HK-2 (cell line): ENCODE measurements at regions not wholly inside any gene's neighbourhood (a gene's known extent, or its start where the extent isn't known, plus 50 kb on each side); places are given as distances from the start of the nearest gene placed in this dataset.

Source experiments
- DNase-seq: peaks from one replicate; pipeline ENCODE4 v3.0.0-alpha.2; 2018; ENCODE audit not compliant: unreplicated experiment

DNA sequence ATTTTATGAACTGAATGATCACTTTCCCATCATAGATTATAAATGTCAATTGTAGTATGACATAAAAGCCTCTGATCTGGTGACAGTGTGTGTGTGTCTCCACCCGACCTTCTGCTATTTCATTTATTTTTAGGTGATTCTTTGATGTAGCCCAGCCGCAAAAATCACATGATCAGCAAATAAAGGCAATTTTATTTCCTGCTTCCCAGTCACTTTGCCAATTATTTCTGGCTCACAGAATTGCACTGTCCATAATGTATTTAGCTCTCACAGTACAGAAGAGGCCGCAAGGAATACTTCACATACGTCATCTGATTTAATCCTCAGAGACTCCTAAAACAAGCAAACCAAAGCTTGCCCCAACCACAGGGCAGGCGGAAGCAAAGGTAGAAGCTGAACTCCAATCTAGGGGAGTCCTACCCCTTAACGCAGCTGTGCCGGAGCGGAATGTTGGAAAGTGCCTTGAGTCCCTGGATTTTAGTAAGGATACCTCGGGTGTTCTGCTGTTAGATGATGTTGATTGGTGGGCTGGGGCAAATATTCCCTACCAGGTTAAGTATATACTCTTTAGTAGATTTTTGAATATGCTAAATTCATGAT, 384.0 kb upstream of the IRX4 start:
- no peak for DNase-seq

DNA sequence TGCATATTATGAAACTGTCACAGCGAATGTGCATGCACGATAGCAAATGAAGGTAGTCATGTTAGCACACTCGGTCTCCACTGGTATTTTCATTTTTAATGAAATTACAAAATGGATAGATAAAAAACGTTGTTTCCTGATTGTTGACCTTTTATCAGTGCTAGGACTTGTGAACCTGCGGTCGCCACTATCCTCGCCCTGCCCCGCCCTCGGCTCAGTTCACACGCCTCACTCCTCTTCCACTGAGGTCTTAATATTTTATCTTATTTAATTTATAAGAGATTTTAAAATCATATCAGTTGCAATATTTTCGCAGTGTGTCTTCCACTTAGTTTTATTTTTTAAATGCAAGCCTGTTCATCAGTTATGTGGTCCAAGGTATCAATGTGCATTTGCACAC, 382.6 kb upstream of the IRX4 start:
- DNase-seq = no peak

DNA sequence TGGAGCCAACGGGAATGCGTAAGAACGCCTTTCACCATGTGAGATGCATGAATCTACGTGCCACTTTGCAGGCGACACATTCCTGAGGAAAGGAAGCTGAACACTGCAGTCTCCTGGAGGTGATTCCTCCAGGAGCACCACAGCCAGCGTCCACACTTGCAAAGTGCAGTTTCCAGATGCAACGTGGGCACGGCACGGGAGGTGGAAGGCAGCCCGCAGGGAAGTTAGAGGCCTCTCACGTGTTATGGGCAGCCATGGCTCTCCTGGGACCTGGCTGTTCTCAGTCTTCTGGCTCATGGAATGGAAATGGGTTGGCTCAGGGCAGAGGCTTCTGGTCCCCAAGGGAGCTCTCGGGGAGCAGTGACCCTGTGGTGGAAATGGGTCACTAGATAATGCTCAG, 381.0 kb upstream of the IRX4 start:
- DNase-seq = no peak

DNA sequence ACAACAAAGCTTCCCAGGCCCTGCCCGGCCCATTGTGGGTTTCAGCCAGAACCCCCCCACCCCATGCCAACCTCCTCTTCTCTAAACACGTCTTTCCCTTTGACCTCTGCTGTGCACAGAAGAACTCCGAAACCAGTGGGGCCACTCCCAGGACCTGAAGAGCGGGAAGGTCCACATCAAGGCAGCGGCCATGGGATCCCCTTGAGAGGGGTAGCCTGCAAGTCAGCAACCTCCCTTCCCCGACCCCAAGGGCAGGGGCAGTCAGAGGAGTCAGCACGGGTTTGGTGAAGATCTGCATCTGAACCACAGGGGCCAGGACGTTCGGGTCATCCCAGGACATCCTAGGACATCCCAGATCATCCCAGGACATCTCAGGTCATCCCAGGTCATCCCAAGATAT, 379.9 kb upstream of the IRX4 start:
- DNase-seq = no peak

DNA sequence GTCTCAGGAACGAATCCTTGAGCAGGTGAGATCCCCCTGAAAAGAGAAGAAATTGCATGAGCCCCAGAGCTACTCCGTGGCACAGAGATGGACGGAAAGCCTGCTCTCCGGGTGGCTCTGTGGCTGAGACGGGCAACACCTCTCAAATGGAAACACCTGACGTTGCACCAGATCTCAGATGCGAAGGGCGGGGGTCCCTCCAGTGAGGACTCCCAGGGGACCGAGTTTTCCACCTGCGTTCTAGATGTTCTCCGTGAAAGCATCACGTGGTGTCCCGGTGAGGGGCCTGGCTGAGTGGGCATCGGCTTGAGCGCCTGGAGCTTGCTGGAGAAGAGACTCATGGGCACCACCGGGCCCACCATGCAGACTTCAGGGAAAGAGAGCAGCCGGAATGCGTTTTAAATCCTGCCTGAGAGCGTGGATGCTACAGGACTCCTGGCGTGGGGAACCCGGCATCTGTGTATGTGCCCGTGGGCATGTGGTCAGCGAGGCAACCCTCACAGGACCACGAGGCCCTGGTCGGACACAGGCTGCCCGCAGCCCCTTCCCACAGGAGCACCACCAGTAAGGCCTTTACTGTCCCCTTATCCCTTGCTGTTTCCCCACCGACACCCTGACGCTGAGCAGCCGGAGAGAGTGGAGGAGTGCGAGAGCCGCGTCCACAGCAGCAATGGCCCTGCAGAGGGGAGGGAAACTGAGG, 378.4 kb upstream of the IRX4 start:
- DNase-seq = no peak

DNA sequence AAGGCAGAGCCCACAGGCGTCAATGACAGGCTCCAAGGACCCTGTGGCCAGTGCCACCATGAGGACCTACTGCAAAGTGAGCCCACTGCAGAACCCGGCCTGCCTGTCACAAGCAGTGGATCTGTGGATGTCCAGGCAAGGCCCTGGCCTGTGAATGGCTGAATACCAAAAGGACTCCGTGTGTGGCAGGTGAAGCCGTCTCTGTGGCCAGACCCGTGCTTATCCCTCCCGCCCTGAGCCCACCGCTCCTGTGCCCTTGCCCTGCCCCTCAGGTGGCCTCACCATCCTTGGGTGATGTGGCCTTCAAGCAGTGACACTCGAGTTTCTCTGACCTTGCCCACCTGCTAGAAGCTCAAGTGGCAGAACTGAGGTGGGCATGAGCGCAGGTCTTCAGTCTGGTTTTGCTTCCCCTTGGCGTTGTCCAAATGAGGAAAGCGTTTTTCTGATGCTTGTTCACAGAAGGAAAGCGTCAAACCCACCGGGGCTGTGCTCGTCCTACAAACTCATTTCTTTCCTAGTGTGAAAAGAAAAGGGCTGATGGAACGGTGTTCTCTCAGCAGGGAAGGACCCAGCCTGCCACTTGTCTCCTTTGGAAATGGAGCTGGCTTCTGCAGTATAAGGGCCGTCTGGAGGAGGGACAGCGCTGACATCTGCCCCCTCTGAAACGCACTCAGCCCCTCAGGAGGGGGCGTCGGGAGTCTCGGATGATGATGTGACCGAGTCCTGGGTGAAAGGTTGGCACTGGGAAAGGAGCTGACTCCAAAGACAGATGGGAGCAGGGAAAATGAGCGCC, 377.7 kb upstream of the IRX4 start:
- no peak for DNase-seq

DNA sequence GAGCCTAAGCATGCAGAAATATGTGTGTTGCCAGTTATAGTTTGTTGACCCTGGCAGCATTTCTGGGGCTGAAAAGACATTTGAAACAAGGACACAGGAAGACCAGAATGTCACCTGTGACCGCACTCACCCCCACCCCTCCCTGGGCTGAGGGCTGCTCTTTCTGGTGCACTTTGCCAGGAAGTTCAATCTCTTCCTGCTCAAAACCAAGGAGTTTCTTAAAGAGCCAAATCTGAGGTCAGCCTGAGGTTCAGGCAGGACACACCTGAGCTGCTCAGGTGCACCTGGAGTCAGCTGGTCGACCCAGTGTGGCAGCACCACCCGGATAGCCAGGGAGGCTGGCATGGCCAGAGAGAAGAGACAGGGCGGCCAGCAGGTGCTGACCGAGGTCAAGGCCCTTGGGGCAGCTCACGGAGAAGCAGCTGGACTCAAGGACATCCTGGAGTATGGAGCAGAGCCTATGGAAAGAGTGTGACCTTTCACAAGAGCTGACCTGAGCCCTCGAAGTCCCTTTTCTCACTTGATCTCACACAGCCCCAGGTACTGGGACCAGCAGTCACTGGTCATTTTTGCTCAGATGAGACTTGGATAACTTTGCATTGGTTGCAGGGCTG, 376.9 kb upstream of the IRX4 start:
- no peak for DNase-seq

DNA sequence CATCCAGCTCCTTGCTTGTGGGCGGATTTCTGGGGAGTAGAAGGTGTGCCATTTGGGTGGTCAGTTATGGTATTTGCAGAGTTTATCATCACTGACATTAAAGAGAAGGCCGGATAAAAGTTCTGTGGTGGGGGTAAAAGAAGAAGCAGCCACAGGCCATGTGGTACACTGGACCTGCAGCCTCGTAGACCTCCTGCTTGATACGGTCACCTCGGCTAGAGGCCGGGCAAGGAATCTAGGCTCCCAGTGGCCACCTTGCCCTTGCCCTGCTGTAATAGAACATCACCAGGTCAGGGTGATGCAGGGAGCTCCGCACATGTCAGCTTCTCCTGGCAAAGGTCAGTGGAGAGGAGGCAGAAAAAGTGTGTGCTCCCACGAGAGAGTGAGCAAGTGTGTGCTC, 376.1 kb upstream of the IRX4 start:
- DNase-seq = no peak

DNA sequence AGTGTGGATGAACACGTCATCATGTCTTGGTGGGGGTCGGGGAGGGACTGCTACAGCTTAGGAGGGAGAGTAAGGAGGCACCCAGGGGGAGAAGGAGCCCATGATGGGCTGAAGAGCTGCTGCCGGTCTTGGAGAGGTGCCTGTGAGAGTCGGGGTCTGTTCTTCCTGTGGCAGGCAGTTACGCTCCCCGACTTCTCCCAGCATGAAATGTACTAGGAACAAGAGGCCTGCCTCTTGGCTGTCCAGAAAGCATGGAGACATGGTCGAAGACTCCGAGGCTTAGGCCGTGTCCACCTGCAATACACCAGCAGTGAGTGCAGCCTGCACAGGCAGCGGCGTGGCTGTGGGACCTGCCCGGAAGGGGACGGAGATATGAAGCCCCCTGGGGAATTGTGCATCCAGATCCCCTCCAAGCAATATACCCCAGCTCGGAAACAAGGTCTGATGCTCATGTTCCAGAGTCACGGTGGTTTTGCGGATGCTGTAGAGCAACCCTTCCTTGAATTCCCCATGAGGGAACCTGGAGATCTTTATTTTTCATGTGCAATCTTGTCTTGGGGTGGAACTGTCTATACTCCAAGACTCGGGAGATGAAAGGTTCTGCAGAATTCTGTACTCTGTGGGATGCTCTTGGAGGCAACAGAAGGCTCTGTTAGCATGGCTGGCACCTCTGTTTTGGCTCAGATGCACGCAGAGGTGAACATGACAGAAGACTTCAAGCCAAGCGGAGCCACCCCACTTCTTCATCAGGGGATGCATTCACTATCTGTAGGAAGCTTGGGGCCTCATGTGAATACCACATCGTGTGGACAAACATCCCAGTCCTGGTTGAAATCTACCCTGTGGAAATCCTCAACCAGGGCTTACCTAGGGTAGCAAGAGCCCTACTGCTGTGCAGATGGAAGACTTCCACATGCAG, 374.9 kb upstream of the IRX4 start:
- DNase-seq = no peak

DNA sequence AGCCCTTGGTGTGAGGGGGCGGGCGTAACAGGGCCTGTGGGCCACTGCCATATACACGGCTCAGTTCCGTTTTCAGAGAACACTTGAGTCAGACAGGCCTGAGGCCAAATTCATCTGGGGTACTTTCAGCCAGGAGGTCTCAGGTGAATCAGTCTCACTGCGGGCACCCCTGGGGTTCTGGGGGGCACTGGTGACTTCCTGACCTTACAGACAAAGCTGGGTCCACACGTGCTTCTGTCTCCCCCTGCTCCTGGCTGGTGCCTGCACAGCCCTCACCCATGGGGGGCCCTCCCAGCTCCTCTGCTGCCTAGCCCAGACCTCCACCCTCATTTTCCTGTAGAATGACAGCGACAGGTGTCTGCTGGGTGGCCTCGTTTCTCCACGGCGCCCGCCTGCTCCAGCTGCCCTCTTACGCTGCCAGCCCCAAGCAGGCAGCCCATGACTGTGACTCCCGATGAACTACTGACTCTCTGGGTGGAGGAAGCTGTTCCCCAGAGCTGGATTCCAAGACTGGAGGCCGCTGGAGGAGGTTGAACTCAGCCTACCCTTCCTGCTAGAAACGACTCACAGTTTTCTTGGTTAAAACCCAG, 374.1 kb upstream of the IRX4 start:
- no peak for DNase-seq

DNA sequence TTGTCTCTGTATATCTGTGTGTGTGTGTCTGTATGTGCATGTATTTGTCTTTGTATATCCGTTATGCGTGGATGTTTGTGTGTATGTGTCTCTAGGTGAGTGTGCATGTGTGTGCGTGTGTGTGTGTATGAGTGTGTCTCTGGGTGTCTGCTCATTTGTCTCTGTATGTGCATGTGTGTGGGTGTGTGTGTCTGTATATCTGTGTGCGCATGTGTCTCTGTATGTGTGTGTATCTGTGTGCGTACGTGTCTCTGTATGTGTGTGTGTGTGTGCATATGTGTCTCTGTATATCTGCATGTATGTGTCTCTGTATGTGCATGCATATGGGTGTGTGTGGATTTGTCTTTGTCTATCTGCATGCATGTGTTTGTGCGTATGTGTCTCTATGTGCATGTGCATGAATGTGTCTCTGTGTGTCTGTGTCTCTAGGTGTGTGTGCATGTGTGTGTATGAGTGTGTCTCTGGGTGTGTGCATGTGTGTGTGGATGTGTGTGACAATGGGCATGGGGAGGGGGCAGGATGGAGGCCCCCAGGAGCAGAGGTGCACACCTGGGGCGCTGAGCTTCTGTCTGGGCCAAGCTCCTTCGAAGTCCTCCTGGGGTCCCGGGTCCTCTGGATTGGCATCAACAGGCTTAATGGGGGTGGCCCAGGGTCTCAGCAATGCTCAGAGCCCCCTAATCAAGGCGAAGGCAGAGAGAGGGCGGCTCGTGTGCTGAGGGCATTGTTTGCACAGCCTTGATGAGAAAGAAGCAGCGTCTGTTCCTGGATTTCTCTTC, 373.4 kb upstream of the IRX4 start:
- no peak for DNase-seq

DNA sequence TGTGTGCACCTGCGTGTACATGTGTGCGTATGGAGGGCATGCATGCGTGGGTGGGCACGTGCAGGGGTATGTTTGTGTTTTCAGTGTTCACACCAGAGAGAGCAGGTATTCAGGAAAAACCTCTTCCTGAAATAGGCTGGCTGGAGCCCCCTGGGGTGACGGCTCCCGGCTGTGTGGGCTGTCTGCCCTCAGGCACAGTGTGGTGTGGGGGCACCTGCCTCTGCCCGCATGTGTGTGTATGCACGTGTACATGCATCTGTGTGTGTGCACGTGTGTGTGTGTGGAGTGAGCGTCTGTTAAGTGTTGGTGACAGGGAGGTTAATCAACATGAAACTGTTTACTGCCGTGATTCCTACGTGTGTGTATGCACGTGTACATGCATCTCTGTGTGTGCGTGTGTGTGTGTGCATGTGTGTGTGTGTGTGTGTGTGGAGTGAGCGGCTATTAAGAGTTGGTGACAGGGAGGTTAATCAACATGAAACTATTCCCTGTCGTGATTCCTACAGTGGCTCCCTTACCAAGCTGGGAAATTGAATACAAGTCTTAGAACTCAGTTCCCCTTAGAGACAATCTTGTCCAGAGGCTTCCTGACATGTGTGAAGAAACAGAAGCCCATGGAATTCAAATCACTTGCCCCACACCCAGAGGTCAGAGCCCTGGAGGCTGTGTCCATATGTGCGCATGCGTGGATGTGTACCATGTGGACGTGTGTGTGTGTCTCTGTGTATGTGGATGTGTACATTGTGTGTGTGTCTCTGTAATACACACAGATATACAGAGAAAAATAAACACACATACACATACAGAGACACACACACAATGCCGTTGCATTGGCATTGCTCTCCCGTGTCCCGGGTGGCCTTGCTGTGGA, 372.4 kb upstream of the IRX4 start:
- no peak for DNase-seq

DNA sequence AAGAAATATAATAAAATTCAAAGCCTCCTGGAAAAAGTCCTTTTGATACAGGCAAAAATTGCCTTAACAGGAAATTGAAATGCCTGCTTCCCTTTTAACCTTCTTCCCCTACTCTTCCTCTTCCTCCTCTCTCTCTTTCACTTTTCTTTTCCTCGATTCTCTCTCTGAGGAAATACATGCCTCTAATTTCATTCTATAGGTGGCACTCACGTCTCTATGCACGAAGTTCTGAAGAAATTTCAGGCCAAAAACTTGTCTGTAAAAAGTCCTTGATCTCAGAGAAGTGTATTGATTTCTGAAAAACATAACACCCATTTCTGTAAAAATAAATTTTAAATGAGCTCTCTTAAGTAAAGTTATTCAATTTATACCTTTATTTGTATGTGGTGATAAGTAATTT, 371.7 kb upstream of the IRX4 start:
- DNase-seq = no peak

DNA sequence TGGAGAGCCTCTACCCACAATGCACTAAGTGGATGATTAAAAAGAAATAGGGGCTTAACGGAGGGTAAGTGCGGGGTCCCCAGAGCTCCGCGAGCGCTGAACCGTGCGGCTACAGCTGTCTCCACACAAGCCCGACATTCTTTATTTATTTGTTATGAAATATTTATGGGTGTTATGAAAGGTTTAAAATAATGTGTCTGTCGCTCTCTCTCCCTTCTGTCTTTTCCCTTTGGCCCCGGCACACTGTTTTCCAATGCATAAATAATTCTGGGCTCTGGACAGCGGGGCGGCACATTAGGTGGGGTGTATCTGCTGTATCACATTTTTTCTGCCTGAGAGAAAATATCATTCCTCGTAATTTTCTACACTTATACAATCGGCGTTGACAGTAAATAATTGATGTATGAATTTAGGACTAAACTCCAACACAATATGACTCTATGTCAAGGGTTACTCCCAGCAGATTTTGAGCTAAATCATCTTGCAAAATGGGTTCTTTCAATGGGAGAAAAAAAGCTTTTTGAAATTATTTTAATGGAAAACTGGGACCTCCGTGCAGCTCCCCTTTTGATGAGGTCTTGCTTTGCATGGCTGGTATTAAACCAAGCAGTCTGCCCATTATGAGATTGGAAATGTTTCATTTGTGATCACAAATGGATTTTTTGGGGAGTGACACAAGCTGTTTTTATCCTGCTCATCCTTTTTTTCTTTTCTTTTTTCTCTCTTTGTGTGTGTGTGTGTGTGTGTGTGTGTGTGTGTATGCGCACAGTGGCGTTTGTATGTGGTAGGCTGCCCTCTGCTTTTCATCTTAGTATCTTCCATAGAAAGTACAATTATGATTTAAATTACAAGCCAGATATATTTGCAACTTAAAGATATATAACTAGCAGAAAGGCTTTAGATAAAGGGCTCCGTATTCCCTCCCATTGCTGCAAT, 370.6 kb upstream of the IRX4 start:
- no peak for DNase-seq

DNA sequence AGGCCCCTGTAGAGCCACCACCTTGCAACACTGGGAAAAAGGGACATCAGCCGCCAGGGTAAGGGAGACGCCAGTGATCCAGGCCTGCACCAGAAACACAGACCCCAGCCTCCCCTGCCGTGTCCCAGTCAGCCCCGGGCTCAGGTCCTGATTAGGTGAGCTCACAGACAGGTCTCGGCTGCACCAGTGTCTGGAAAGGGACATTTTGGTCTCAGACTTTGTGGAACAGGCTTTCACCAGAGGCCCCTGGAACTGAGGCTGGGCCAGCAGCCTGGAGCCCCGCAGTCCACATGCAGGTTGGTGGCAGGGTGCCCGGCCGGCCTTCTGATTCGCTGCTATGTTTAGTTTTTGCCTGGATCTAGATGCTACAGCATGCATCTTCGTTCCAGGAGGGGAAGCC, 369.0 kb upstream of the IRX4 start:
- DNase-seq = no peak

DNA sequence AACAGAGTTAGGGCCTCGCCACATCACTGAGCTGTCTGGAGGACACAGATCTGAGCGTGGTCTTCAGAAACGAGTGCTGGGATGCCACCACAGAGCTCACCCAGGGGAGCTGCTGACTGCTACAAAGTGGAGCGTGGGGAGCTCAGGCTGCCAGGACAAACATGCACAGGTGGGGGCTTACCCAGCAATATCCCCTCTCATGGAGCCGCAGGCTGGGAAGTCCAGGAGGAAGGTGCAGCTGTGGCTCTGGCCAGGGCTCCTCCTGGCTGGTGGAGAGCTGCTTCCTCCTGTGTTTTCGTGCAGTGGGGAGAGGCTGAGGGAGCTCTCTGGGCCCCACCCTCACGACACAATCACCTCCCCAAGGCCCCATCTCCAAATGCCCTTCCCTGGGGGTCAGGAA, 368.6 kb upstream of the IRX4 start:
- no peak for DNase-seq

DNA sequence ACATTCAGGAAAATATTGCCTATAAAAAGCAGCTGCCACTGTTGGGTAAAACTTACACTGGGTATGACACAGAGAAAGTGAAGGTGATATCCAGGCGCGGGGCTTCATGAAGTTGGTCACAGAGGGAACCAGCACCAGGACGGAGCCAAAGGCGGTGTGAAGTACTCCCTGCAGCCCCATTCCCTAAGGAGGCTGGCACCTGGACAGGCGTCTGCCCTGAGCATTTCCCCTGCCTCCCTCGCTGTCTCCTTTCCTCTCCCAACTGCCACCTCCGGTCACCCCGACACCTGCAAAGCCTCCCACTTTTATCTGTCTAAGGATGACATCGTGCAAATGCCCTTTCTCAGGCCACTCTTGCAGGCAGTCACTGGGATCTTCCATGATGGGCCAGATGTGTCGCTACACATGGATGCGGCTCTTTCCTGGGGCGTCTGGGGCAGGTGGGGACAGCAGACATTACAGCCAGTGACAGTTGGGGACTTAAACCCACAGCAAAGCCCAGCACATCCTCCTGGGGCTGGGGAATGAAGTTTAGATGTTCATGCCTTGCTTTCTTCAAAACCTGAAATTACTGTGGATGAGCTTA, 367.7 kb upstream of the IRX4 start:
- DNase-seq = no peak

DNA sequence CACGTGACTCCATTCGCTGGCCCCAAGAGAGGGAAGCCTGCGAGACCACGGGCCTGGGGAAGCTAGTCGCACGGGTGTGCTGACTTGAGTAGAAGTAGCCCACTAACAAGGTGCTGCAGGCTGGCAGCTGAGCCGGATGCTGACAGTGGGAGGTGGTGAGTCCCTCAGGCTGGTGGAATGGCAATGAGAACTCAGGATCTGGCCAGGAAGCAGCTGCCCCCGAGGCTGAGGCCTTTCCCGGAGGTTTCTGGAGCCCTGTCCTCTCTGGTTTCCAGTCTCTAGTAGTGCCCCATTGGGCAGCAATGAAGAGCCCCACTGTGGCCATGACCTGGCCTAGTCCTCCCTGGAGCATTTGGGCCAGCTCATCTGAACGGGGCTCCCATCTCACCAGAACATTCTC, 366.7 kb upstream of the IRX4 start:
- no peak for DNase-seq
